ENCODE measurements at regions not wholly inside any gene's neighbourhood (a gene's known extent, or its start where the extent isn't known, plus 50 kb on each side); places are given as distances from the start of the nearest gene placed in this dataset.
"Not testable (repeated sequence)": the region's sequence is repeated elsewhere in the genome, so short reads cannot be mapped to it uniquely, and the experiment has no call there.

DNA sequence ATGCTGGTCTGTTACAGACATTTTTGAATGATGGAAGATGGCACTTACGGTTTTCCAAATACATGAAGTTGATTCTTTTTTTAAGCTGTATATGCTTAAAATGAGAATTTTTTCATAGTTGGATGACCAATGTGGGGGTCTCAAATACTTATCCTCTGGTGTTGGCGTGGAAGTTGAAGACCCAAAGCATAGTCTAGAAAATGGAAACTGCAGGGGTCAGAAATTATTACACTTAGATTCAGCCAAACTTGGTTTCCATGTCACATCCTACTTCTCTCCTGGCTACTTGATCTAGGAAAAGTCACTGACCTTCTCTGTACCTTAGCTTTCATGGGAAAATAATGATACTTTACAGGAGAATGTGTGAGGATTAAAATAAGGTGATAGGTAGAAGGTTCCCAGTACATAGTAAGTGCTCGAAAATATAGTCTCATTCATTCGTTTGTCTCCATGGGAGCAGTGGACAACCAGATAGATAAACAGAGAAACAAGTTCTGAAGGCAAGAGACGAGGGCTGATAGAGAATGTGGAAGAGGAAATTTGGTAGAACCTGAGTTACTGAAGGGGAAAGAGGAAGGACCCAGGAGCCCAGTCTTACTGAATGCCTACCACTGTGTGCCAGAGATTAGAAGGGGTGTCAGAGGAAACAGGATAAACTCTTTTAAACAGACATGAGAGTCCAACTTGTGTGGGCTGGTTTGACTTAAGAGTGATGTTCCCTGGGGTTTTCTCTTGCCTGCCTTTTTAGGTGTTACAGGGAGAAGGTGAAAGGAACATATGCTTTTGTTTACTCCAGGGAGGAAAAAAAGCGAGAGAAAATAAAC is 560.3 kb upstream of the KLF4 start:
- DNase-seq = no peak

DNA sequence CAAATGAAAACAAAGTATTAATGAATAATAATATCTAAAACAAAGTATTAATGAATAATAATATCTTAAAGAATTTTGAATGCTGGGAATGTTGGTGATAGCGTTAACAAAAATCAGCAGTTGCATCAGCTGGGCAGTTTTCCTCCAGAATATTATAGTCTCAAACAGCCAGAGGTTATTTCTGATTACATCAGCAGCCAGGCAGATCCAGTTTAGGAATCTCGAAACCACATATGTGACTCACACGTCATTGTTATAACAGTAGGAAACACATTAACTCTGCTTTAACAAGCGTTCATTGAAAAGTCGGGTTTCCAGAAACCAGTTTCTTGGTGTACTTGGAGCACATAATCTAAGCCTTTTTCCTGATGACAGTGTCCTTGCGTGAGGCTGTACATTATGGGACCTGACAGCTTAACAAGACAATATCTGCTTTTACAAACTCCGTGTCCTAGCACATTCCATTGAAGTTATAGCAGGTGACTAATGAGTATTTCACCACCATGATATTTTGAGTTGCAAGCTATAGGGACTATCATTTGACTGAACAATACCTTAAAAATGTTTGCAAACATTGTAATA is 559.5 kb upstream of the KLF4 start:
- no peak for DNase-seq

DNA sequence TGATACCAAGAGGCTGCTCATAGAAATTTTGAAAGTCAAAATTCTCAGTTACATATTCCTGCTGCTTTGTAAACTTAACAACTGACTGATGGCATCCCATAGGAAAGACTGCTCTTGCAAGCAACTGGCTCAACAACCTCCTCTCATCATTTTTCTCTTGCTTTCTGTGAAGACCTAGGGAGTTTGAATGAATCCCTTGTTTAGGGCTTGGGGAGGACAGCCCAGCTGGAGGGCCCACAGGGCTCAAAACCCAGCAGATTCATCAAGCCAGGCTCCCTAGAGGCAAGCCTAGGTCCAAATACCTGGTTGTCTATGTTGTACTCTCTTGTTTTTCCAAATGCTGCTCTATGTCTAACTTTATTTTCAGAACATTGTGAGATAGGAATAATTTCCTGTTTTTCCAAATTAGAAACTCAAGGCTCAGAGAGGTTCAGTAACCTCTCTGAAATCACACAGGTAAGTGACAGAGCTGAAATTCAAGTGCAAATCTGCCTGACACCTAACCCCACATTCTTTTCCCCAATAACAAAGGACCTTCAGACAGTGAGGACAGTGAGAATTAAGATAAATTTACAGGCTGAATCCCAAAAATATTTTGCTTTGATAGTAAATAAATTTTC is 558.9 kb upstream of the KLF4 start:
- DNase-seq = no peak

DNA sequence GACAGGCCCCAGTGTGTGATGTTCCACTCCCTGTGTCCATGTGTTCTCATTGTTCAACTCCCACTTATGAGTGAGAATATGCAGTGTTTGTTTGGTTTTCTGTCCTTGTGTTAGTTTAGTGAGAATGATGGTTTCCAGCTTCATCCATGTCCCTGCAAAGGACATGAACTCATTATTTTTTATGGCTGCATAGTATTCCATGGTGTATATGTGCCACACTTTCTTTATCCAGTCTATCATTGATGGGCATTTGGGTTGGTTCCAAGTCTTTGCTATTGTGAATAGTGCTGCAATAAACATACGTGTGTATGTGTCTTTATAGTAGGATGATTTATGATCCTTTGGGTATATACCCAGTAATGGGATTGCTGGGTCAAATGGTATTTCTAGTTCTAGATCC is 558.2 kb upstream of the KLF4 start:
- DNase-seq = not testable (repeated sequence)

DNA sequence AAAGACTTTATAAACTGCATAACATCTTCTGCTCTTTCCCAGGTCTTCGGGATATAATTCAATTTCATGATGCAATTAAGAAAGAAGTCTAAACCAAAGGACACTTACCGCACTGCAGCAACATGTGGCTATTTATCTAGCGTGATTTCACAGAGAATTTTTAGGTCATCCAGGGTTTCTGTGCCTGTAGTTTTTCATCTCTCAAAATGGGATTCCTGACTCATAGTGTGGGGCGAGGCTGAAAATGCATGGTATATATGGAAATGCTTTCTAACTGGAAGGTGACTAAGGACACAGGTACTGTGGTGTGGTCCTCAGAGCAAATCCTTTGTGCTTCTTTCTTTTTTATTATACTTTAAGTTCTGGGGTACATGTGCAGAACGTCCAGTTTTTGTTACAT is 557.7 kb upstream of the KLF4 start:
- no peak for DNase-seq

DNA sequence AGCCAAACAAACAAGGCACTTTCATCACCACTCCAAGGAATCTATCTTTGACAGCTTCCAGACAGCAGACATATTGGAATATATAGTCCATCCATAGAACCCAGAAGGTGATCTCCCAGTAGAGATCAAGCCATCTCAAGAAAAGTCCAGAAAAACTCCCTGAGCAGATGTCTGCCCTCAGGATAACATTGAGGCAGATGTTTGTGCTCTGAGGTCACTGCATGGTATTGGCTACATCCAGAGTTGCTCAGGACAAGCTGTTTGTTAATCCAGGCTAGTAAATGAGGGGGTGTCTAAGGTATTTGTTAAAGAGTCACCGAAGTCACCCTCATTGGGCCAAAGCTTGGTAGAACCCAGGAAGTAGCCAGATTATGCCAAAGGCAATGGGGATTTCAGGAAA is 556.3 kb upstream of the KLF4 start:
- DNase-seq = no peak

DNA sequence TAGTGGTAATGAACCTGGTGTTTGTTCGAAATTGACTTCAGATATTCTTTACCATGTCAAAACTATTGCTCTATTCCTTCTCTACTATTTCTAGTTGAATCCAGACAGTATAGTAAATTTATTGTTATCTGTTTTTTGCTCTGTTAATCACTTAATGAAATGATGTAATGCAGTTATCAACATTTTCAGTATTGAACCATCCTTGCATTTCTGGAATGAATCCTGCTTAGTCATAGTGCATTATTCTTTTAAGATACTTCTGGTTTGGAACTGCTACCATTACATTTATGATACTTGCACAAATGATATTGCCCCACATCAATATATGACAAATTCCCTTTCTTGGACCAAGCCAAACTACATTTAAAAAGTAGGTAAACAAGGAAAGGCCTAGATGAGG is 554.0 kb upstream of the KLF4 start:
- DNase-seq = no peak

DNA sequence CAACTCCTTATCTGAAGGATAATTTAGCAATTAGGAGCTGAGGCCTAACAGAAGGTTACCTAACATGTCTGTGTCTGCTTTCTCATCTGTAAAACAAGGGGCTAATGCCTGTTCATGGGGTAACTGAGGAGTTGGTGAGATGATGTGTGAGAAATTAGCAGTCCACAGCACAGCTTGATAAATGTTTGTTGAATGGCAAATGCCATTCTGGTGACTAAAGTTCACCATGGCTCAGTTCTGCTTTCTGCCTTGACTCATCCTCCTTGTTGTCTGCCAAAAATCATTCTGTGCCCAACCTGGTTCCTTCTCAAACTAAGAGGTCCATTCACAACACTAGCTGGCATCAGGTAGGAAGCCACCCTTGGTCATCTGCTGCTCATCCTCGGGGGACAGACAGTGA is 552.0 kb upstream of the KLF4 start:
- DNase-seq = no peak

DNA sequence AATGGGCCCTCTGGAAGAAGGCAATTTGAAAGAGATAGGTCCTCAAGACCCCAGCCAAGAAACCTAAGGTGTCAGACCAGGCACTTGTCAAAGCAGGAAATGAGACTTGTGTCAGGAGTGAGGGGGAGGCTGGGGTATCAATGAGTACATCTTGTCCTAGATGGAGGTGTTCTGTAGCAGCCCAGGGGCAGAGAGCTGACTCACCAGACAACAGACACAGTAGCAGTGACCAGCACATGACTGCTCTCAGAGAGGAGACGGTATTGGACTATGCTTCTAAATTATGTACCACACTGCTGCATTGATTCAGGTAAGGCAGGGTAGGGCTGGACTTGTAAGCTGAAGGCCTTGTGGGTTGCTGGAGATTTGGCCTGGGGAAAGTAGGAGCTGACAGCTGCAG is 551.2 kb upstream of the KLF4 start:
- DNase-seq = no peak

DNA sequence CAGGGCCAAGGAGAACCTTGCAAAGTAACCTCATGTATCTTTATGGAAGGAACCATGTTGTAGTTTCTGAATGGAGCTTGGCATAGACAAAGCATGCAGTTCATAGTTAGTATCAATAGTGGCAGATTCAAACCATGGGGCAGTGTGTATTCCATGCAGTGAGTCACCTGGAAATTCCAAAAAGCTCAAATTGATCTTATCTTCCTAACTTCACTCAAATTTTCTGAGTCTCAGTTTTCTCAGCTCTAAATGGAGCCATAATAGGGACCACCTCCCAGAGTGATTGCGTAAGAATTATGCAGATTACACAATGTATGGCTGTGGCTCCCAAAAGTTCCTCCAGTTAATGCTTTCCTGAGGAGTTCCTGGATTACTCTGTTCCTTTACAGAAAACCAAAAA is 549.9 kb upstream of the KLF4 start:
- no peak for DNase-seq

DNA sequence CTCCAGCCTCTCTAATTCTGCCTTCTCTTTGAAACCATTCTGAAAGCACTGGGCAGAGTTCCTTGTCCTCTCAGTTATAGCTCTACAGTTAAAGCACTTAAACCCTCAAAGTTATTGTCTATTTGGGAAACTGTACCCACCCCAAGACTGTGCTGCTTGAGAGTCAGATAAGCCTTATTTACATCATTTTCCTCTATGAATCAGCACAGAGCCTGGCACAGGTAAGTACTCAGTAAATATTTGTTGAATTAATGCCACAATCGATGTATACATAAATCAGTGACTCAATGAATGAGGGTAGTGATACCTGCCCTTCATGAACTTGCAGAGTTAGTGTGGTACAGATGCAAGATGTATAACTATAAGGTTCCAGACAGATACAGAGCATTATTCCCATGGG is 549.4 kb upstream of the KLF4 start:
- DNase-seq = no peak

DNA sequence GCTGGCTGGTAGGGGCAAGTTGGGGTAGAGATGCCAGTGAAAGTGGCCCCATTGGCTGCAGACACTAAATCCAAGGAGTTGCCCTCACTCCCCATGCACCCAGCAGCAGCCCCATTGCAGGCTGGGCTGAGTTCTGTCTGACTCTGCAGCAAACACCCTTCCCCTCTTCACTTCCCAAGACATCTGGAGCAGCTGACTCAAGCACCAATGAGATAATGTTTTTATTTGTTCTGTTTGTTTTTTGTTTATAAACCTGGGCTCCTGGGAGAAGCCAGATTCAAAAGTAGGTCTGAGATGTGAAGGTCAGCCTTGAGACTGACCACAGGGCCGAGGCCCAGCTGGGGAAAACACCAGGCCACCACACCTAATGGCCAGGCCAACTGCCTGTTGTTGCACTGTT is 545.9 kb upstream of the KLF4 start:
- no peak for DNase-seq

DNA sequence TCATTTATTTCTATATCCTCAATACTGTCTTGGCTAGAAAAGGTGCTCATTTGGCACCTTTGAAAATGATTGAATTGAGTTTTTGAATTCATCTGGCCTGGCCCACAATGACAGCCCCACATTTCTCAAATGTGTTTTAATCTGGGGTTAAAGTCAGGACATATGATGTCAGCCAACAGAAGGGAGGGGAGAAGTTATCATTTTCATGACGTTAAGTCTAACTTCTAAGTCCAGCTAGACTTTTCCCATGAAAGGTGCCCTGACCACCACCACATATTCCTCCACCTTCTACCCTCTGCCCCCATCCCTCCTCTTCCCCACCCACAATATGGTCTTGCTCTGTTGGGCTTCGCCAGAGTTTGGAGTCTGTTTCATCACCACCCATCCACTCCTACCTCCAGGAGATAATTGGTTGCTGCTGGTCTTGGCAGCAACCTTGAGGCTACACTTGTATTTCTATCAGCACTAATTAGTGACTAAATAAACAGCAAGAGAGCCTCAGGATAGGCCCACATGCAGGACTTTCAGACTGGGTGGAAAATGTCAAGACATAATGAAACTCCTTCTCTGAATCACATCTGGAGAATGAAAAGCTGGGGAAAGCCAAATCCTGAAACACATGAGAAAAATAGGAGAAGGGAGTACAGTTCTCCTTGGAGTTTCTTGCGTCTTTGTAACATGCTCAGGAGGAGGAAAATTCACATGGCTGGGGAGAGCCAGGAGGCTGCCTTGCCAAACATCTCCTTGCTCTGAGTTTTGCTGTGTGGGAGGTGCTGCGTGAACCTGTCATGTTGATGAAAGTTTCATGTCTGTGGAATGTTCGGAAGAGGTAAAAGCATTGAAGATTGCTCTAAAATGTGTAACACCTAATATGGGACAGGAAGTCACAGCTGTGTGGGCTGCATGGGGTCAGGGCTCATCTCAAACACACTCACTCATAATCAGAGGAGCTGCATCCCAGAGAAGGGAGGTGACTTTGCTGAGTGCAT is 544.7 kb upstream of the KLF4 start:
- no peak for DNase-seq

DNA sequence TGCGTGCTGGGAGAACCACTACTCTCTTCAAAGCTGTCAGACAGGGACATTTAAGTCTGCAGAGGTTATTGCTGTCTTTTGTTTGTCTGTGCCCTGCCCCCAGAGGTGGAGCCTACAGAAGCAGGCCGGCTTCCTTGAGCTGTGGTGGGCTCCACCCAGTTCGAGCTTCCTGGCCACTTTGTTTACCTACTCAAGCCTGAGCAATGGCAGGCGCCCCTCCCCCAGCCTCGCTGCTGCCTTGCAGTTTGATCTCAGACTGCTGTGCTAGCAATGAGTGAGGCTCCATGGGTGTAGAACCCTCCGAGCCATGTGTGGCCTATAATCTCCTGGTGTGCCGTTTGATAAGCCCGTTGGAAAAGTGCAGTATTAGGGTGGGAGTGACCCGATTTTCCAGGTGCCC is 542.5 kb upstream of the KLF4 start:
- not testable (repeated sequence) for DNase-seq

DNA sequence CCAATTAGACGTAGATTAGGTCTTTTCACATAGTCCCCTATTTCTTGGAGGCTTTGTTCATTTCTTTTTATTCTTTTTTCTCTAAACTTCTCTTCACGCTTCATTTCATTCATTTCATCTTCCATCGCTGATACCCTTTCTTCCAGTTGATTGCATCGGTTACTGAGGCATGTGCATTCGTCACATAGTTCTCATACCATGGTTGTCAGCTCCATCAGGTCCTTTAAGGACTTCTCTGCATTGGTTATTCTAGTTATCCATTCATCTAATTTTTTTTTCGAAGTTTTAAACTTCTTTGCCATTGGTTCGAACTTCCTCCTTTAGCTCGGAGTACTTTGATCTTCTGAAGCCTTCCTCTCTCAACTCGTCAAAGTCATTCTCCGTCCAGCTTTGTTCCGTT is 541.7 kb upstream of the KLF4 start:
- DNase-seq = not testable (repeated sequence)

DNA sequence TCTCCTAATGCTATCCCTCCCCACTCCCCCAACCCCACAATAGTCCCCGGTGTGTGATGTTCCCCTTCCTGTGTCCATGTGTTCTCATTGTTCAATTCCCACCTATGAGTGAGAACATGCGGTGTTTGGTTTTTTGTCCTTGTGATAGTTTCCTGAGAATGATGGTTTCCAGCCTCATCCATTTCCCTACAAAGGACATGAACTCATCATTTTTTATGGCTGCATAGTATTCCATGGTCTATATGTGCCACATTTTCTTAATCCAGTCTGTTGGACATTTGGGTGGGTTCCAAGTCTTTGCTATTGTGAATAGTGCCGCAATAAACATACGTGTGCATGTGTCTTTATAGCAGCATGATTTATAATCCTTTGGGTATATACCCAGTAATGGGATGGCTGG is 537.1 kb upstream of the KLF4 start:
- not testable (repeated sequence) for DNase-seq

DNA sequence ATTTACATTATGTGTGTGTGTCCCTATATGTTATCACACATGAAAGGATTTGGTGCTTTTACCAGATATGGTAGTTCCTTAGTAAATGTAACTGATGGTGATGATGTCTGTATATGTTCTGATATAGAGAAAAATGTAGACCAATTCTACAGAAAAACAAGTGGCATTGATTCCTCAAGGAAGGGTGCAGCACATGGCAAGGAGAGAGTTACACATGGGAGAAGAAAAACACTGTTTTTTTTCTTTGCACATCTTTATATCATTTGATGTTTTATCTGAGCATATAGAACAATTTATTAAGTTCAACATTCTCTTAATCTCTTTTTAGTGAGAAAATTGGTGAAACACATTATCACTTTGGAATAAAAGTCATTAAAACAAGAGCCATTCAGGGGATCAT is 535.0 kb upstream of the KLF4 start:
- DNase-seq = no peak

DNA sequence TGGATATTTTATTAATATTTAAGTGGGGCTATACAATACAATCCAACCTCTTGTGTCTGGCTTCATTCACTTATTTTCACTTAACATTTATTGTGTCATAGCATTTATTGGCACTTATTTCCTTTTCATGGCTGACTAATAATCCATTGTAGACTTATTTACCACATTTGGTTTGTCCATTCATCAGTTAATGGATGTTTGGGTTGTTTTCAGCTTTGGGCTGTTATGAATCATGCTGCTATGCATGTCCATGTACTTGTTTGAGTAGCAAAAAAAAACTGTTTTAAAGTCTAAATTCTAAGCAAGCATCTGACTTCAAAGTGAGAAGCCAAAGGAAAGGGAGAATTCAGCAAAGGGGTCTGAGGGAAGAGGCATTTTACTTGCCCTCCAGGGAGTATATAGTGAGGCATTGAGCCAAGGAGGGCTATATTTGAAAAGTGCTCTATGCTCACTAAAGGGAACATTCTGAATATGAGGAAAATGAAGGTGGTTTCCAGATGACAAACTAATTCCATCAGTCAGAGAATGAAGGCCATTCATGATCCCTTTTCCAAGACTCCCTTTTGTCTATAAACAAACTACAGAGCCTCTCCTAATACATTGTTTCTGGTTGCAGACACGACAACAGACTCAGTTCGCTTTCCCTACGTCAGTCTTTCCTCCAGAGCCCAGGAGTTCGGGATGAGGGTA is 532.8 kb upstream of the KLF4 start:
- no peak for DNase-seq

DNA sequence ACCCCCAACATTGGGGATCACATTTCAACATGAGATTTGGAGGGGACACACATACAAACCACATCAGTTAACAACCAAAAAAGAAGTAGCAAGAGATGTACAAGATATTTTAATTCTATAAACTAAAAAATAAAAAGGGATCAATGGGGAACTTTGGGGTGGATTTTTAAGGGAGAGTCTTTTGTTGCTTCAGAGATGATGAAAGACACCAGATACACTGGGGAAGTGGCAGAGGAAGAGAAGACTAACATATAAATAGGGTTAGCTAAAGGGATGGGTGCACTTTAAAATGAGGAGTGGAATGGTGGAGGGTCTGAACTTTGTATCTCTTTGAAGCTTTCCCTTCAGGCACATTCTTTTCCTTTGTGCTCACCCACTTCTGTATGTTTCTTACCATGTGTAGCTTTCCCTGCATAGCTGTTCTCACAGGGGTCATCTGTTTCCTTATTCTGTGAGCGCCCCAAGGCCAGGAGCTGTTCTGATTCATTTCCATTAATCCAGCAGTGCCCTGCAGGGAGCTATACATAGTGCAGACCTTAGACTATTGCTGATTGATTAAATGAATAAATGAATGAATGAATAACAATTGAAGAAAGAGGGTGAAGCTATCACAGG is 531.6 kb upstream of the KLF4 start:
- no peak for DNase-seq

DNA sequence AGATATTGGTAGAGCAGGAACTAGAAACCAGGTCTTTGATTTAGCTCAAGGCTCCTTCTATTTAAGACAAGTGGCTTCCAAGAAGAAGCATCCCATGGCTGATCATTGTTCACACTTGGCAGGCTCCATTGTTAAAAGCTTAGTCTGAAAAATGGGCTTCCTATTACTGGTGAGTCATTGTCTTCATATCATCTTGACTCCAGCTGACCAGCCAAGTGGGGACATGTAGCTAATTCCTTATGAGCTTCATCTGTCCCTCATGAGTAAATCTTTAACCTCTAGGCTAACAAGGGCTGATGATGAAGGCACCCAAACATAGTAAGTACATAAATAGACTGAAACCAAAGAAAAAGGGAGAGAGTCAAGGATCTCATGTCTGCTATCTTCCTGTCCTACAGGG is 530.3 kb upstream of the KLF4 start:
- no peak for DNase-seq

DNA sequence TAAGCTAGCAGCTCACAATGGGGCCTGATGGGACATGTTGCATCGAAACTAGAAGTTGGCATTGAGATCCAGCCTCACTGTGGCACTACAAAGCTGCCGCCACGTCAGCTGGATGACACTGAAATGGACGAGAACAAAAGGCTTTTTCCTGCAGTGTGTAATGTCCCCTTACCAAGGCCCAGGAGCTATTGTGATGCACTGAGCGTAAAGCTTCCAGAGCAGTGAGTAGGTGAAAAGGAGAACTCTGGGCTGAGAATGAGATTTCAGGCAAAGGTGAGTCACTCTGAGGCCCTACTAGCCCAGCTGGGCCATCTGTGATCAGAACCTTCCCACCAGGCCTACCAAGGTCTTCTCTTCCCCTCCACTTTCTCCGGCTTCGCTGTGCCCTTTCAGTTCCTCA is 528.1 kb upstream of the KLF4 start:
- no peak for DNase-seq

DNA sequence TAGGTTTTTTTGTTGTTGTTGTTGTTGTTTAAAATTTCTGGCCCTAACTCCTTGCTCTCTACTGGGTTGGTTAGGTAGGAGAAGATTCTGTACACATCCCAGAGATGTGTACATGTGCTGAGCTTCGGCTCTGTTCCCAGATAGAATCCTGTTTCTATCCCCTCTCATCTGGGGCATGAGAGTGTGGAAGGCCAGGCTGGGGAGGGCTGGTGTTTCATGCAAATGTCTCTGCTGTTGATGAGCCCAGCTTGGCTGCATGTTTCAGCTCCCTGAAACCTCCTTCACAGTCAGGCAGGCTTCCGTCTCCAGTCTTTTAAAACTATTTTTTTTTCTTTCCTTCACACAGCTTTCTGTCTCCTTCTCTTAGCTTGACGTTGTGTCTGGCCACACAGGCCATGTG is 526.9 kb upstream of the KLF4 start:
- DNase-seq = no peak

Data from cerebellar nuclear complex (tissue), 1 donor.